ENCODE measurements at regions not wholly inside any gene's neighbourhood (a gene's known extent, or its start where the extent isn't known, plus 50 kb on each side); places are given as distances from the start of the nearest gene placed in this dataset.

GRCh38 chr4:13701937-13702446 lies 74.5 kb upstream of the BOD1L1 start:
- no peaks in the 10 kb centered on the region for H3K27me3 ChIP-seq
- 76 to 85% methylated on average over 2 of the region's 2 CpGs for WGBS, 2 donors
- H3K9me3 ChIP-seq = no peaks in the 10 kb centered on the region
- no peak for DNase-seq
- no peak overlapping the region for H3K4me3 ChIP-seq
- H3K27ac ChIP-seq = no peak overlapping the region
- ATAC-seq (ENCODE audit: low FRiP score in 2 of 2) = no peak
- H3K4me1 ChIP-seq = peaks cover 0 to 2% (median 0%) of the 10 kb centered on the region in 4 donors
- no peaks in the 10 kb centered on the region for H3K36me3 ChIP-seq
- no peak for TF ChIP-seq POLR2A (IDR thresholded peaks at IDR 0.05)
- no peak for TF ChIP-seq POLR2AphosphoS5 (IDR thresholded peaks at IDR 0.05)
- no peak for TF ChIP-seq CTCF (IDR thresholded peaks at IDR 0.05)
- TF ChIP-seq EP300 (IDR thresholded peaks at IDR 0.05) = no peak

- ATAC-seq (ENCODE audit: low FRiP score in 2 of 2) (no peak), DNase-seq (no peak)
- 90 to 94% methylated on average over 9 to 10 of the region's 10 CpGs for WGBS, 2 donors
- no peak overlapping the region for H3K4me3 ChIP-seq
- TF ChIP-seq POLR2A (IDR thresholded peaks at IDR 0.05) (no peak), POLR2AphosphoS5 (IDR thresholded peaks at IDR 0.05) (no peak), CTCF (IDR thresholded peaks at IDR 0.05) (no peak), EP300 (IDR thresholded peaks at IDR 0.05) (no peak)
- no peak overlapping the region for H3K27ac ChIP-seq
- no peaks in the 10 kb centered on the region for H3K9me3 ChIP-seq
- peaks cover 0 to 2% (median 0%) of the 10 kb centered on the region in 4 donors for H3K4me1 ChIP-seq
- no peaks in the 10 kb centered on the region for H3K36me3 ChIP-seq
- H3K27me3 ChIP-seq = no peaks in the 10 kb centered on the region
These were observed 75.6 kb upstream of the BOD1L1 start for GRCh38 chr4:13703096-13703495.

- WGBS, 2 donors = 60 to 63% methylated on average over 2 of the region's 2 CpGs
- Histone ChIP-seq H3K27ac (no peak overlapping the region), H3K27me3 (no peaks in the 10 kb centered on the region), H3K4me1 (peaks cover 0 to 2% (median 0%) of the 10 kb centered on the region in 4 donors), H3K4me3 (no peak overlapping the region), H3K9me3 (no peaks in the 10 kb centered on the region), H3K36me3 (no peaks in the 10 kb centered on the region)
- TF ChIP-seq CTCF (IDR thresholded peaks at IDR 0.05) (no peak), POLR2AphosphoS5 (IDR thresholded peaks at IDR 0.05) (no peak), POLR2A (IDR thresholded peaks at IDR 0.05) (no peak), EP300 (IDR thresholded peaks at IDR 0.05) (no peak)
- DNase-seq (no peak), ATAC-seq (ENCODE audit: low FRiP score in 2 of 2) (no peak)
These were observed 76.5 kb upstream of the BOD1L1 start for GRCh38 chr4:13704035-13704434.

GRCh38 chr4:13704761-13705160 lies 77.2 kb upstream of the BOD1L1 start:
- Histone ChIP-seq H3K4me1 (peaks cover 0 to 2% (median 0%) of the 10 kb centered on the region in 4 donors), H3K9me3 (no peaks in the 10 kb centered on the region), H3K27me3 (no peaks in the 10 kb centered on the region), H3K27ac (no peak overlapping the region), H3K4me3 (no peak overlapping the region), H3K36me3 (no peaks in the 10 kb centered on the region)
- TF ChIP-seq POLR2A (IDR thresholded peaks at IDR 0.05) (no peak), EP300 (IDR thresholded peaks at IDR 0.05) (no peak), POLR2AphosphoS5 (IDR thresholded peaks at IDR 0.05) (no peak), CTCF (IDR thresholded peaks at IDR 0.05) (no peak)
- no peak for ATAC-seq (ENCODE audit: low FRiP score in 2 of 2)
- DNase-seq = no peak

- ATAC-seq (ENCODE audit: low FRiP score in 2 of 2) = peak; percentile 54 to 77
These were observed 78.1 kb upstream of the BOD1L1 start for GRCh38 chr4:13705521-13706041.

More at GRCh38 chr4:13705521-13706041, 78.1 kb upstream of the BOD1L1 start:
- H3K9me3 ChIP-seq = no peaks in the 10 kb centered on the region
- H3K27ac ChIP-seq = peak overlapping the region in 1 of 4 donors; percentile 49
- TF ChIP-seq EP300 (IDR thresholded peaks at IDR 0.05) = no peak
- TF ChIP-seq POLR2A (IDR thresholded peaks at IDR 0.05) = no peak
- TF ChIP-seq CTCF (IDR thresholded peaks at IDR 0.05) = no peak
- TF ChIP-seq POLR2AphosphoS5 (IDR thresholded peaks at IDR 0.05) = no peak
- H3K4me3 ChIP-seq = no peak overlapping the region
- WGBS, 2 donors = 45 to 63% methylated on average over 9 of the region's 9 CpGs
- DNase-seq = peak in 1 of 2 donors; percentile 42
- H3K27me3 ChIP-seq = no peaks in the 10 kb centered on the region
- H3K4me1 ChIP-seq = peaks cover 0 to 2% (median 0%) of the 10 kb centered on the region in 4 donors
- H3K36me3 ChIP-seq = no peaks in the 10 kb centered on the region
